HUDEP-2 (cell line): ENCODE measurements at regions not wholly inside any gene's neighbourhood (a gene's known extent, or its start where the extent isn't known, plus 50 kb on each side); places are given as distances from the start of the nearest gene placed in this dataset.

Experiments used
- DNase-seq, 76 experiments: peaks; one replicate each; lab custom pipeline; 2025; ENCODE audit not compliant: unreplicated experiment in 76 of 76; lab: John Stamatoyannopoulos, UW

DNA sequence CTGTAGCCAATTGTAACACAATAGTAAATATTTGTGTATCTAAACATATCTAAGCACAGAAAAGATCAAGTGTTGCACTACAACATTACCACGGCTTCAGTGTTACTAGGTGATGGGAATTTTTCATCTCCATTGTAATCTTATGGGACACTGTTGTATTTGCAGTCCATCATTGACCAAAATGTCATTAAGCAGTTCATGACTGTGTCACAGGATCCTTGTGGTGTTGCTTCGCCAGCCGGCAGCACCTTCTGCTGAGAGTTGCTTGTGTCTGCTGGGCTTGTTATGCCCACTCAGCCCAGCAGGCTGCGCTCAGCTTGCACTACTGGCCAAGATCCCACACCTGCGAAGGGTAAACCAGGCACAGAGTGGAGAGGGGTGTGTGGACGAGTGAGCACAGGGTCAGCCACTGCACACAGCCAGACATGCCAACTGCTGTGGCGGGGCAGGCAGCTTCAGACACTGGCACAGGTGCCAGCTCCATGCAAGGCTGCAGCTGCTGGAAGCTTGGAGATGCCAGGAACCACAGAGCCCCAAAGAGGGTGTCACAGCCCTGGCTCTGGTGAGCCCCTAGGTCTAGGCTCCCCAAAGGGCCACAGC lies 273.7 kb downstream of the CETN3 start:
- peak in 2 of 76 experiments; percentile 0 to 1 for DNase-seq

DNA sequence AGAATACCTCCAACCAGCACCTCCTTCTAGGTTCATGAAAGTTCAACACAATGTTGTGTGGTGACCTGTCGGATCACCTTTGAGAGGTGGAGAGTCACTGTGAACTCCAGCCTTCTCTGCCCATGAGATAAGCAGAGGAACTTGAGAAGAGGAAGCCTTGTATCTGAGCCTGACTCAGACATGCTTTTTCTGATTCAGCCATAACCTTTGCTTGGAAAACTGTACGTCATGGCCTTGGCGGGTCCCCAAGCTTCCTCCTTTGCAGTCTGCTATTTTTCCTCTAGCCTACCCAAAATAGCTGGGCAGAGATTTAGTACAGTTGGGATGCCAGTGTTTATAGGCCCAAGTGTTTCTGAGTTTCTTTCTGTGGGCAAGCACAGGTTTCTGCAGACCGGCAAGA lies 274.7 kb downstream of the CETN3 start:
- no peak for DNase-seq

DNA sequence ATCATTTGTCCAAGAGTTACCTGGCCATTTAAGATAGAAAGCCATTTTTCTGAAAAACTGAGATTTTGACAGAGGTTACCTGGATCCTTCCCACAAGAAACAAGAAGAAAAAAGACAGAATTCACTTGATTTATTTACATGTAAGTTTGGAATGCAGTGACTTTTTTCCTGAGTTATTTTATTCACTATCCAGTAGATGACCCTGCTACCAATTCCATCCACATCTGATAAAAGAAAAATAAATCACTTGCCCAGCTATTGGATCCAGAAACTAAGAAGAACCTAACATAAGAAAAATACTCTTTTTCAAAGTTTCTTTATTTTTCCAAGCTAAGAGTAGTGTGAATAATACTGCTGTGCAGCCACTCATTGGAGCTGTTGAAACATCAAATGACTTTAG lies 275.2 kb downstream of the CETN3 start:
- no peak for DNase-seq

DNA sequence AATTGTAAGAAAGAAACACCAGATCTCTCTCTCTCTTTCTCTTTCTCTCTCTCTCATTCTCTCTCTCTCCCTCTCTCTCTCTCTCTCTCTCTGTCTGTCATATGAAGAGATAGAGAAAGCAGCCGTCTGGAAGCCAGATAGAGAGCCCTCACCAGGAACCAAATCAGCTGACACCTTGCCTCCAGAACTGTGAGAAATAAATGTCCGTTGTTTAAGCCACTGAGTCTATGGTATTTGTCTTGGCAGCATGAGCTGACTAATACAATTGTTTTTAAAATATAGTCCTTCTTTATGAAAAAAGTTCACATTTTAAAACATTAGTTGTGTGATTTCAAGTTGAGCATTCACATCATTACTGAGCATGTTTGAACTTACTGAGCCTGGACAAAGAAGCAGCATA lies 275.6 kb downstream of the CETN3 start:
- no peak for DNase-seq

DNA sequence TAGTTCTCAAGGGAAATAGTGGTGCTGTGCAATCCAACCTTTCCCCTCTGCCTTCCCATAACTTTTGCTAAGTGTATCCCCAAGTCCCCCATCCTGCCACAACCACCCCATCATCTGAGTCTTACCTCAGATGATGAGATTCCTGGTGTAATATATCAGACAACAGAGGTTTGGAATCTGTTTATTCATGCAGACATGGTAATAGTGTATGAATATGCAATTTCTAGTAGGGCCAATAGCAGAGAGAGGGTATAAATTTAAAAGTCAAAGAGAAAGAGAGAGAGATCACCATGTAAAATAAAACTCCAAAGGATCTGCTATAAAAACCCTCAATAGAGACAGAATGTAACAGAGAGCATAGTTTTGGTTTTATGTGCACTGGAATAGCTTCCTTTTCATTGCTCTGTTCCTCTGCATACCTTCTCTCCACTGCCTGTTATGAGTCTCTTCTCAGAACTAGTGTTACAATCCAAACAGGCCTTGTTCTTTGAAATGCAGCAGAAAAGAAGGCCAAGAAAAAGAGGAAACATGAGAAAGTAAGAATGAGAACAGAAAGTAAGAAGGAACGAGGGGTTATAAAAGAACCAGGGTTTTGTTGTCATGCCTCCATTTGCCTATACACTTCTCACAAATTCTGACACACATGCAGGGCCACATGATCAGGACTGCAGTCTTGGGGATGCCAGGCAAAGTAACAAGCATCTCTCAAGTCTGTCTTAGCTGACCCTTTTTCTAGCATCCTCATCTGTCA lies 278.0 kb downstream of the CETN3 start:
- DNase-seq = no peak

DNA sequence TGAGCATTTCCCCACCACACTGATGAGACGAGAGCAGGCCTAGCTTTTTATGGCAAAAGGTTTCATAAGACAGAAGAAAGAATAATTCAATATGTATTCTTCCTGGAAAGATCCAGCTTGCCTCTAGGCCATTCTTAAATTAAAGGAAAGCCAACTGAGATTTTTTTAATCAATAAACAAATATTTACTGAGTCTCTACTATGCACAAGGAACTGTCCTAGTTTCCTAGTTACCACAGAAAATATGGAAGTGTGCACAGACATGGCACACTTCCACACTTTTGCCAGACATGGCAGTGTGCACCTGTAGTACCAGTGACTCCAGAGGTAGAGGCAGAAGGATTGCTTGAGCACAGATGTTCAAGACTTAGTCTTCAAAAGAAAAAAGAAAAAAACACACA lies 281.0 kb downstream of the CETN3 start:
- DNase-seq = no peak

DNA sequence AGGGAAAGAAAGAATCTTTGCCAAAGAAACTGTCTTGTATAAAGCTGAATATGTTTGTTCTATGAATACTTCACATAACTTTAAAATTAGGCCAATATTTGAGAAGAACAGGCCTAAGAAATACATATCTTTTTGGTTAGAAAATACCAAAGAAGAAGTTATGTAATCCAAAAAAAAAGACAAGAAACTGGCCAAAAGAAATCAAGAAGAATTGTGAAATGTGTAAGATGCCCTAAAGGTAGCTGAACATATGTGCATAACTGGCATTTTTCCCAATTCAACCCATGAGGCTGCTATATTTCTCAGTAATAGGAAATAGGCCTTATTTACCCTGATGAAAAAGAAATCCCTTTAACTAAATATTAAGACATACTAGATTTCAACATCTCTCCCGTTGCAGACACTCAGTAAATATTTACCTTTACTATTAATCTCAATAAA lies 290.0 kb downstream of the CETN3 start:
- no peak for DNase-seq

DNA sequence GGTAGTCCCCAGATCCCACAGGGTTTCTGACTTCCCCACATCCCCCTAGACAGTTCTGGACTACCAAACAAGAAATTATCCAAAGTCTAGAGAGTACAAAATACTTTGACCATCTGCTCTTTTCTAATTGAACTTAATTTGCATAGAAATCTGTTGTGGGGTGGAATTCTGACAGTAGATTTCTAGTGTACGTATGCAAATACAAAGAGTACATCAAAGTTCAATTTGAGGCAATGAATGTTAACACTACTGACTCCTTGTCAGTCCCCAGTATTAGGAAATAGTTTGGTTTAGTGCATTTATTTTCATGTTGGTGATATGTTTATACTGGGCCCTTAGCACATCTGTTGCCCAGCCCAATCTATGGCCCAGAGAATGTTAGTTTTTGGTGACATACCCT lies 292.6 kb downstream of the CETN3 start:
- no peak for DNase-seq

DNA sequence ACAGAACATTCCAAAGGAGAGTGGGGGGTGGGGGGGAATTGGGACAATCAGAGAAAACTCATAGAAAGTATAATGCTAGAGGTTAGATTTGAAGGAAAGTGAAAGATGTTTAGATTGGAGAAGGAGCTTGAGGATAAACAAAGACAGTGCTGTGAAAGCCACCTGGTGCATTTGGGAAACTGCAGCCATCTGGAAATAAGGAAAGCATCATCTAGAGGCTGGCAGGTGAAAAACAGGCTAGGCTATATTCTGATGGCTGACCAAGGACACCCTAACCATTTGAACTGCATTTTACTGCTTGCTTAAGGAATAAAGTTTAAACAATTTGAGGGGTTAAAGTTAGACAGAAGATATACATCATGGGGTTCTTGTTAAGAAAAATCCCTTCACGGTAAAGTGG lies 296.4 kb downstream of the CETN3 start:
- DNase-seq = no peak

DNA sequence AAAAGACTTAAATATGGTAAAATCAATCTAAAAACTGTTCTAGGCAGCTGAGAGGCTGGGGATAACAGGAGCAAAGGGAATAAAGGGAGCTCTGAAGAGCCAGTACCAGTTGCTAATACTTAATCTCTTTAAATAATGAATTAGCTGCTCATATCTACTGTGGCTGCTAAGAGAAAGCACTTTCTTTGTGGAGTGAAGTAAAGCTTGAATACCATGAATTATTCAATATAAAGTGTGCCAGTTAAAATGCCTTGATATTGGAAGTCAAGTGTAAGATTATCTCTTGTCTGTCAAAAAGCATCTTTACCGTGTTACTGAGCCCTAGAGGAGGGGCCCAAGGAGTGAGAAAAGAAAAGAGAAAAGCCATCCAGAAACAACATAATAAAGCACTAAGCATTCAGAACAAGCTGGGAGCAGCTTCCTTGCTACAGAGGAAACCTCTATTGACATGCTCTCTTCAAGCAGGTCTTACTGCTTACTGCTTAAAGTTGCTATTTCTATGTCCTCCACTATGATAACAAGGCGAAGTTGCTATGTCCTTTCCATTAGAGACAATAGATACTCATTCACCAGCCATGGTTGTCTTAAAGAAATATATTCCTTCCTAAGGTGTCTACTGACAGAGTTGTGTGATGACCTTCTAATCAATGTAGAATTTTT lies 297.4 kb downstream of the CETN3 start:
- DNase-seq = no peak

DNA sequence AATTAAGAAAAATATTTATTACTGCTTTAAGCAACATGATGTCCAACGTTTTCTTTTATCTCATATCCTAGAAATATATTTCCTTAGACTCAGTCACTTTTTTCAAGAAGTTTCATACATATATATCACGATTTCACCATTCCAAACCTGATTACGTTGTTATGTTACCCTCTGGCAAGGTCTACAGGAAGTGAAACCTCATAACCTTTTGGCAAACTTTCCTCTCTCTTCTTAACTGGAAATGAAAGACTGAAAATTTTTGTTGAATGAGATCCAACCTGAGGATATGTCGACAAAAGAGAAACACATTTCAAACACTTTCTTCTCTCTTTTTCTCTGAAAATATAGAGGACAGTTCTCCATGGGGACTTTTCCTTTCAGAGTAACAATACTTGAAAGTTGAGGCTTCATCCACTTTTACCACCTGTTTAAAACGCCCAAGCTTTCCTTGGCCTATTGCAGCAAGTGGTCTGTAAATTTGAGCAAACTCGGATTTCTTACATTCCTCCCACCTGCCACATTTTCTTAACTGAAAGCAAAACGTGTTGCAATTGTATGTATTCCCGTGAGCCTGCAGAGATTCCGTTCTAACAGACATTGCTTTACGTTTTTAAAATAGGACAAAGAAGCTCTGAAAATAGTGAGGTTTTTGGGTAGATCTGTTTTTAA lies 298.1 kb downstream of the CETN3 start:
- no peak for DNase-seq

DNA sequence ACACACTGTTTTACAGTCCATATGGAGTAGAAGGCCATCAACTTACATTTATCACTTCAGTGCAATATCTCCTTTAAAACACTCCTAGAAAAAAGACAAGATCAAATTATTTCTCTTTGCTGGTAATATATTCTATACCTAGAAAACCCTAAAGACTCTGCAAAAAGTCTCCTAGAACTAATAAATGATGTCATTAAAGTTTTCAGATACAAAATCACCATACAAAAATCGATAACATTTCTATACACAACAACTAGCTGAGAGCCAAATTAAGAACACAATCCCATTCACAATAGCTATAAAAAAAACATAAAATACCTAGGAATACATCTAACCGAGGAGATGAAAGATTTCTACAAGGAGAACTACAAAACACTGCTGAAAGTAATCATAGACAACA lies 300.3 kb downstream of the CETN3 start:
- no peak for DNase-seq

DNA sequence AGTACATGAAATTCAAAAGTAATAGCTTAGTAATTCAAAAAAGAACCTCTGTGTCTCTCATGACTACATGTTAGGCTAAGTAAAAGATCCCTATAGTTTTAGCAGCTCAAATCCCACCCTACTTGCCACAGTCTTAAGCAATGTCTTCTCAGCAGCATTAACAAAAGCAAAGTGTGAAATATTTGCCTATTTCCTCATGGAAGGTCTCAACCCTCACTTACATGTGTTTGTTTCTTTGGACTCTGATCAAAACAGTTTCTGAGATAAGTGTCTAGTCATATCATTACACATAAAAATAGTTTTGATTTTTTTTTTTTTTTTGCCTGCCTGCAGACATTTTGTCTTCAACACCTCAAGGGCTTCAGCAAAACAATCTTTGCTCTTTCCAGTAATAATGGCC lies 310.5 kb downstream of the CETN3 start:
- DNase-seq = no peak

DNA sequence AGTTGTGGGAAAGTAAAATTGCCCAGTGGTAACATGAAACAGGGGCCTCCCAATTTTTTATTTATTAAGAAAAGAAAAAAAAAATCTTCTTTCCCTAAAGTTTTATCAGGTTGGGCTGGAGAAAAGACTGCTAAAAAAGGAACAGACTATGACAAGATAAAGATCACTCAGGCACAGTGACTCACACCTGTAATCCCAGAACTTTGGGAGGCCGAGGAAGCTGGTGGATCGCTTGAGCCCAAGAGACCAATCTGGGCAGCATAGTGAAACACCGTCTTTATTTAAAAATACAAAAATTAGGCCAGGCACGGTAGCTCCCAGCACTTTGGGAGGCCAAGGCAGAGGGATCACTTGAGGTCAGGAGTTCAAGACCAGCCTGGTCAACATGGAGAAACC lies 312.5 kb downstream of the CETN3 start:
- no peak for DNase-seq

DNA sequence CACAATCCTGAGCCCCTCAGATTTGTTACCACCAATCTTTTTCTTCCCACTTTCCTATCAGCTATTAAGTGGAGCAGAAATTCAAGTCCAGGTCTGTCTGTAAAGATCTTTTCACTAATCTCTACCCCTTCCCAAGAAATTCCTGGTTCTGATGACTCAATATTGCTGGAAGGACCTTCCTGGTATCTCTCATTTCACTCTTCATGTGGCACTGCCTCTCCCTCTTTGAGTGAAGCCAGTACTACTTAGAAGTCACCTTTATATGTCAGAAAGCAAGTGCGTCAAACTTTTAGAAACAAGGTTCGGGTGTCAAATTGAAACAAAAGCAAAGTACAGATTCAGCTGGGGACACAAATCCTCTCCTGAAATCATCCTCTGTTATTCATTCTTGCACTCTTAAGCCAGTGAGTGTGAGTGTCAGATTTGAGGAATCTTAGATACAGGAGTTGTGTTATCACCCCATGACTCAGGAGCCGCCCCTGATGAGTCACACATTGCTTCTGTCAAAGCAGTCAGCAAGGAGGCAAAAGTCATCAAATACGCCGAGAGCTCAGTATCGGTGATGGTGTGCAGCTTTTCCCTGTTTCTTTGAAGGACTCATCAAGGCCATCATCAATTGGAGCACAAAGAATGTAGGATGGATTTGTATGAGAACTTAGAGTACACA lies 313.0 kb downstream of the CETN3 start:
- DNase-seq = no peak

DNA sequence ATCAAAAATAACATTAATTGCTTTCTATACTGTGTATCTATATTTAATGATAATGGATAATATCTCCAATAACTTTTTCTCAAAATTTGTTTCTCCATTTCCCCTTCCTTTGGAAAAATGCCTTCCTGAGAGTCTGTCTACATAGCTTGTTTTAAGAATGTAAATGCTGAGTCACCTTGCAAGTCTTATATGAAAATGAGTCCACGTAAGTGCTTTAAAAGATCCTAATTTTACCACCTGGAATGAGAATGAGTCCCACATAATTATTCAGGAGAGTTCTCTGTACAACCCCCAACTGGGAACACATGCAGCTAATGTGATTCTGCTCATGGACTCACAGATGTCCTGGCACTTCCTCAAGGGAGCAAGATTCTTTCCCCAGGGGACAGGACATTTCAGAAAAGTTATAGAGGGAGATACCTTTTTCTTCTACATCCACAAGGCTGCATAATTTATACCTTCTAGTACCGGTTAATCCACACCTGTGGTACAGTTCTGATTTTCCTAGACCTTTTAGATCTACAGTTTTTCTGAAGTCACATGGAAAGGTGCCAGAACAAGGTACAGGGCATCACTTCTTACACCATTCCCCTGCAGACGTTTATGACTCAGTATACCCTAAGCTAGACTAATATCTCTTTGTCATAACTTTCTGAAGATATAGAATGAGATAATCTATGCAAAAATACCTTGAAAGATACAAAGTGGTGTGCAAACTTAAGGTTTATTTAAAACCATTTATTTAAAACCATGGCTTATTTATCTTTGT lies 314.1 kb downstream of the CETN3 start:
- DNase-seq = no peak

DNA sequence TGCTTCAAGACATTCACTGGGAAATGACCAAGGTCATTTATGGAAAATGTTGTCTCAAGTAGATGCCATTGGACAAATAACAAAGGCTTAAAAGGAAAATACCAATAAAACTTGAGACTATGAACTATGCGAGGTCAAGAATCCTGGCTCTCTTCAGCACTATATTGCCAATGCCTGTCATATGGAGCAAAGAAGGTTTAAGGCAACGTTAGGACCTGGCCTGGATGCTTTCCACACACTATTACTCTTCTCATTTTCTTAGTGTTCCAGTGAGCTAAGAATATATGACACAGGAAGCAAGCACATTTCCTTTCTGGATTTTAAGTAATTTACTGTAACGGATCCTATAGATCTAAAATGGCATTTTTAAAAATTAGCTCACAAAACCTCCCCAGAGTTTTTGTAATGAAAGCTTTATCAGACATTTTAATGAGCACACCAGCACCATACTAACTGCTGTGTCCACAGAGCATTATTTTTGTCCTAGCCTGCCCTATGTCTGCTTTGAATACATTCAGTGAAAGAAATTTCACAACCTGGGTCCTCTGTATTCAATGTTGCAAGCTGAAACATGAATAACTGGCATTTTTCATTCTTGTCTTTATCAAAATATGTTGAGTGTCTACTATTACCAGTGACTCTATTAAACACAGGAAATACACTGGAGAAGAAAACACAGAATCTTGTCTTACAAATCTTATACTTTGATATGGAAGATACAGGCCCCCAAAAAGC lies 315.6 kb downstream of the CETN3 start:
- no peak for DNase-seq

DNA sequence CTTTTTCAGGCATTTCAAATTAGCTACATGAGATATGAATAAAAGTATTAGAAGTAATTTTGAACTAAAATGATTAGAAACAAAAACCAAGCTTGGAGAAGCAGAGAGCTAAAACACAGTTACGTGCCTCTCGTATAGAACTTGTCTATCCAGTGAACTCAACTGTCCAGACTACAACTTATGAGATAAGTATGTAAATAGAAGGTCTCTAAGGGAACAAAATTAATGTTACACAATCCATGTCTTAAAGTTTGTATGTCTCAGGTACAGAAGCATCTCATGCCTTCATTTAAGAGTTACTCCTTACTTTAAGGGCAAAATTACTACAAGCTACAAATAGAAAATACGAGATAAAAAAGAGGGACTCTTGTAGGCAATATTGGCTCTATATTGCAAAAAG lies 316.8 kb downstream of the CETN3 start:
- no peak for DNase-seq

DNA sequence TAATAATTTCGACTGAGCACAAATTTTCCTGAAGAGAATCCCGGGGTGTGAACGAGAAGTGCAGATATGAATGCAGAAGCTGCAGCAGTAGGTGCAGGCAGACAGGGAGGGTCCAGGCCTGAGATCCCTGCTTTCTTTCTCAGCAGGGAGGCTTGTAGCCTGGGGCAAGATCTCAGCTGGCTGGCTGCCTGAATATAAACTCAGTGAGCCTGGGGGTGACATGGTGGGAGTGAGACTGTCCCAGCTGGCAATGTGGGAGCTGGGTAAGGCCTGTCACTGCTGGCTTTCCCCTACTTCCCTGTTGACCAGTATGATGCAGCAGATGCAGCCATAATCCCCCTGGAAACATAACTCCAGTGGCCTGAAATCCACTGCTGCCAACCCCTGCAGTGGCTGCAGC lies 325.2 kb downstream of the CETN3 start:
- no peak for DNase-seq
